CD14-positive monocyte (primary cell): ENCODE measurements at regions not wholly inside any gene's neighbourhood (a gene's known extent, or its start where the extent isn't known, plus 50 kb on each side); places are given as distances from the start of the nearest gene placed in this dataset.
A peak's percentile ranks its signal among the peaks of the same experiment; 100 is the strongest.

Source experiments
- DNase-seq, 3 donors: peaks; one replicate each; pipeline ENCODE4 v3.0.0-alpha.2; 2011 to 2022
- H2AFZ ChIP-seq: 2 replicates; pipeline ENCODE4 v1.6.0; 2012; ENCODE audit warnings: mild to moderate bottlenecking, low read depth, low read length, inconsistent platforms; ENCODE audit not compliant: insufficient read depth, poor library complexity, severe bottlenecking
- H3K27ac ChIP-seq, 2 donors: 1 replicate in 1 of 2; 2 replicates in 1 of 2; pipeline ENCODE4 v1.5.1; 2012 to 2013; ENCODE audit warnings: low read length in 2 of 2, control low read depth in 1 of 2, inconsistent platforms in 1 of 2, low read depth in 1 of 2, mild to moderate bottlenecking in 1 of 2
- H3K27me3 ChIP-seq, 2 donors: one replicate each; pipeline versions ENCODE4 v1.6.0 to v1.6.1; 2011 to 2013; ENCODE audit warnings: low read length in 2 of 2; ENCODE audit not compliant: control insufficient read depth in 2 of 2, insufficient read depth in 2 of 2
- H3K36me3 ChIP-seq, 2 donors: replicated peaks in 1 of 2; 1 replicate in 1 of 2; 2 replicates in 1 of 2; pipeline versions ENCODE4 v1.5.1 to v1.6.1; 2012 to 2013; ENCODE audit warnings: low read length in 2 of 2, control low read depth in 1 of 2, inconsistent platforms in 1 of 2, mild to moderate bottlenecking in 1 of 2; ENCODE audit not compliant: insufficient read depth in 2 of 2, control insufficient read depth in 1 of 2
- H3K4me1 ChIP-seq, 2 donors: 1 replicate in 1 of 2; 2 replicates in 1 of 2; pipeline versions ENCODE4 v1.5.1 to v1.6.1; 2012 to 2013; ENCODE audit warnings: low read length in 2 of 2, control low read depth in 1 of 2, inconsistent platforms in 1 of 2, mild to moderate bottlenecking in 1 of 2, moderate library complexity in 1 of 2; ENCODE audit not compliant: insufficient read depth in 2 of 2, control insufficient read depth in 1 of 2
- H3K4me2 ChIP-seq: replicated peaks from 2 replicates; pipeline ENCODE3; 2012; ENCODE audit warnings: low read length, moderate library complexity, mild to moderate bottlenecking; ENCODE audit not compliant: poor library complexity, severe bottlenecking; ENCODE audit errors: extremely low read depth
- H3K4me3 ChIP-seq, 3 experiments: fragments of 200-600 bp in 1 of 3; sonication (generic) in 1 of 3; replicated peaks in 1 of 3; 1 replicate in 2 of 3; 2 replicates in 1 of 3; pipeline ENCODE4 v1.5.1; 2011 to 2013; ENCODE audit warnings: low read length in 3 of 3, mild to moderate bottlenecking in 3 of 3, control low read depth in 2 of 3, low read depth in 2 of 3, inconsistent platforms in 1 of 3, moderate library complexity in 1 of 3
- H3K79me2 ChIP-seq: 2 replicates; pipeline ENCODE4 v1.6.0; 2012; ENCODE audit warnings: mild to moderate bottlenecking, control low read depth, inconsistent platforms, low read length, moderate library complexity; ENCODE audit not compliant: insufficient read depth
- H3K9ac ChIP-seq: 2 replicates; pipeline ENCODE4 v1.6.0; 2017; ENCODE audit warnings: low read length, mild to moderate bottlenecking; ENCODE audit not compliant: insufficient read depth, poor library complexity, severe bottlenecking
- H3K9me3 ChIP-seq, 2 donors: replicated peaks in 1 of 2; 1 replicate in 1 of 2; 2 replicates in 1 of 2; pipeline versions ENCODE4 v1.5.1 to v1.6.1; 2012 to 2013; ENCODE audit warnings: low read length in 2 of 2, control low read depth in 1 of 2; ENCODE audit not compliant: control insufficient read depth in 1 of 2, insufficient read depth in 1 of 2
- H4K20me1 ChIP-seq: 2 replicates; pipeline ENCODE4 v1.6.0; 2012; ENCODE audit warnings: mild to moderate bottlenecking, low read length, control low read depth, moderate library complexity; ENCODE audit not compliant: insufficient read depth
- H3K27ac Mint-ChIP-seq, 7 donors: one replicate each; pipeline ENCODE4 v1.8.0; 2020; ENCODE audit warnings: mild to moderate bottlenecking in 7 of 7, mixed read lengths in 7 of 7, moderate library complexity in 6 of 7, inconsistent platforms in 2 of 7
- H3K27me3 Mint-ChIP-seq, 3 donors: one replicate each; pipeline ENCODE4 v1.8.0; 2021 to 2022; ENCODE audit warnings: low read depth in 3 of 3, mild to moderate bottlenecking in 3 of 3, mixed read lengths in 3 of 3, moderate library complexity in 3 of 3, inconsistent platforms in 1 of 3
- H3K36me3 Mint-ChIP-seq, 2 donors: one replicate each; pipeline ENCODE4 v1.8.0; 2020; ENCODE audit warnings: mixed read lengths in 2 of 2, inconsistent platforms in 1 of 2, mild to moderate bottlenecking in 1 of 2
- H3K4me1 Mint-ChIP-seq: one replicate; pipeline ENCODE4 v1.8.0; 2020; ENCODE audit warnings: mild to moderate bottlenecking, mixed read lengths
- H3K4me3 Mint-ChIP-seq, 2 donors: one replicate each; pipeline ENCODE4 v1.8.0; 2020; ENCODE audit warnings: mild to moderate bottlenecking in 2 of 2, mixed read lengths in 2 of 2, moderate library complexity in 1 of 2
- H3K9me3 Mint-ChIP-seq, 7 donors: one replicate each; pipeline ENCODE4 v1.8.0; 2020 to 2022; ENCODE audit warnings: mixed read lengths in 7 of 7, mild to moderate bottlenecking in 6 of 7, moderate library complexity in 6 of 7, inconsistent platforms in 2 of 7
- CTCF ChIP-seq: fragments of 200-600 bp; IDR thresholded peaks from one replicate; pipeline ENCODE4 v1.8.0; 2022; ENCODE audit warnings: antibody characterized with exemption, mild to moderate bottlenecking
- WGBS: methylation state at CpG from one replicate; pipeline ENCODE4 v1.1.5; 2013; ENCODE audit warnings: missing lambda C conversion rate; ENCODE audit not compliant: insufficient coverage; 5-methylcytosine and 5-hydroxymethylcytosine counted together
- intact Hi-C, 2 donors: fragments of 100-400 bp; cut with micrococcal nuclease; formaldehyde crosslinking; loops; one replicate each; pipeline versions ENCODE4 v1.15.0 to v1.15.1; 2023

DNA sequence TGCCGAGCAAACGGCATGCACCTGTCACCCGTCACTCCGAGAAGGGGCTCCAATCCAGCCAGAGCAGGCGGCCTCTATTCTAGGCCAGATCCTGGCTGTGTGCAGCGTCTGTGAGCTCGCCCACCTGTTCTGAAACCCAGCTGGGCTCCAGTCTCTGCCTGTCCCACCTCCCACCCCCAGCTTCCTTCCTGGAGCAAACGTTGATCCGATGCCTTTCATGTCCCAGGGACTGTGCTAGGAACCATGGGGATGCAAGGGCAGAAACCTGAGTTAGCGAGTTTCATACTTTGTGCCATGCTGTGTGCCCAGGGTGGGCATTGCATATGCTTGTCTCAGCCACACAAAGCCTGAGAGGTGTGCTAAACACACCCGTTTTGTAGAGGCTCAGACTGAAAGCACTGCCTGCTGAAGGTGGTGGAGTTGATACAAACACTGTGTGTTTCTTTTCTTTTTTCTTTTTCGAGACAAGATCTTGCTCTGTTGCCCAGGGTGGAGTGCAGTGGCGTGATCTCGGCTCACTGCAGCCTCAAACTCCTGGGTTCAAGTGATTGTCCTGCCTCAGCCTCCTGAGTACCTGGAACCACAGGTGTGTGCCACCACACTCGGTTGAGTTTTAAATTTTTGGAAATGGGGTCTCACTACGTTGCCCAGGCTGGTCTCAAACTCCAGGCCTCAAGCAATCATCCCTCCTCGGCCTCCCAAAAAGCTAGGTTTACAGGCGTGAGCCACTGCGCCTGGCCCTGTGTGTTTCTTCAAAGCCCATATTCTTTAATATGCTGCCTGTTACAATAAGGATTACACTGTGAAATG lies 84.1 kb upstream of the MED13L start:
- H3K36me3 Mint-ChIP-seq: no peaks in the 10 kb centered on the region
- H3K9me3 Mint-ChIP-seq: peaks cover 0 to 7% (median 0%) of the 10 kb centered on the region in 7 donors
- Histone ChIP-seq H3K27me3 (no peaks in the 10 kb centered on the region), H2AFZ (no peak overlapping the region), H3K27ac (peak overlapping the region in 1 of 2 donors; percentile 57), H3K4me3 (no peak overlapping the region), H3K9me3 (no peaks in the 10 kb centered on the region), H3K9ac (no peak overlapping the region), H3K4me1 (peaks cover 27 to 29% of the 10 kb centered on the region in 2 donors), H4K20me1 (no peaks in the 10 kb centered on the region), H3K4me2 (no peak overlapping the region), H3K79me2 (no peaks in the 10 kb centered on the region), H3K36me3 (no peaks in the 10 kb centered on the region)
- H3K4me1 Mint-ChIP-seq: peaks cover 30% of the 10 kb centered on the region
- 36% methylated on average over 11 of the region's 19 CpGs for WGBS
- no peak for DNase-seq
- H3K27ac Mint-ChIP-seq: peak overlapping the region in 4 of 7 donors; percentile 24 to 53 (median 36)
- H3K4me3 Mint-ChIP-seq: no peak overlapping the region
- intact Hi-C loops: no loop called here
- TF ChIP-seq CTCF: no peak
- peaks cover 0 to 2% (median 0%) of the 10 kb centered on the region in 3 donors for H3K27me3 Mint-ChIP-seq

DNA sequence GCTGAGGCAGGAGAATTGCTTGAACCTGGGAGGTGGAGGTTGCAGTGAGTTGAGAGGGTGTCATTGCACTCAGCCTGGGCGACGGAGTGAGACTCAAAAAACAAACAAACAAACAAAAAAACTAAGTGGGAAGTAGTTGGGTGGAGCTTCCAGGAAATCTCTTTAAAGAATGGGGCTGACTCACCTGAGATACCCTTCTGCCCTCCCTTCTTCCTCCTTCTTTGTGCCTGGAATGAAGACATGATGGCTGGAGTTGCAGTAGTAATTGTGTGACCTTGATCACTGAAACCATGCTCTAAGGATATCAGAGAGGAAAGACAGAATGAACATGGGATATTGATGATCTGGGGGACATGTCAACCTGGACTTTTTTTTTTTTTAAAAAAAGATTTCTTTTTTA lies 87.6 kb upstream of the MED13L start:
- intact Hi-C loops: no loop called here
- Histone ChIP-seq H3K9ac (no peak overlapping the region), H3K36me3 (no peaks in the 10 kb centered on the region), H3K27ac (no peak overlapping the region), H3K9me3 (no peaks in the 10 kb centered on the region), H3K27me3 (no peaks in the 10 kb centered on the region), H3K4me3 (no peak overlapping the region), H3K79me2 (no peaks in the 10 kb centered on the region), H4K20me1 (no peaks in the 10 kb centered on the region), H3K4me2 (no peak overlapping the region), H3K4me1 (peaks cover 12 to 14% of the 10 kb centered on the region in 2 donors), H2AFZ (no peak overlapping the region)
- WGBS: no CpG with 5 or more reads among the region's 2 CpGs
- no peak for TF ChIP-seq CTCF
- Mint-ChIP-seq H3K27me3 (peaks cover 2 to 3% (median 3%) of the 10 kb centered on the region in 3 donors), H3K9me3 (peaks cover 0 to 9% (median 0%) of the 10 kb centered on the region in 7 donors), H3K4me3 (no peak overlapping the region), H3K36me3 (no peaks in the 10 kb centered on the region), H3K27ac (peak overlapping the region in 1 of 7 donors; percentile 52), H3K4me1 (peaks cover 14% of the 10 kb centered on the region)
- no peak for DNase-seq
